GM18519 (cell line): ENCODE measurements at regions not wholly inside any gene's neighbourhood (a gene's known extent, or its start where the extent isn't known, plus 50 kb on each side); places are given as distances from the start of the nearest gene placed in this dataset.
"Not testable (repeated sequence)": the region's sequence is repeated elsewhere in the genome, so short reads cannot be mapped to it uniquely, and the experiment has no call there.

Source experiments
- ATAC-seq: cut with Tn5 transposase; IDR thresholded peaks from one replicate; pipeline ENCODE4 v1.9.1; 2021; ENCODE audit warnings: mild to moderate bottlenecking, moderate library complexity; ENCODE audit not compliant: unreplicated experiment, low FRiP score

DNA sequence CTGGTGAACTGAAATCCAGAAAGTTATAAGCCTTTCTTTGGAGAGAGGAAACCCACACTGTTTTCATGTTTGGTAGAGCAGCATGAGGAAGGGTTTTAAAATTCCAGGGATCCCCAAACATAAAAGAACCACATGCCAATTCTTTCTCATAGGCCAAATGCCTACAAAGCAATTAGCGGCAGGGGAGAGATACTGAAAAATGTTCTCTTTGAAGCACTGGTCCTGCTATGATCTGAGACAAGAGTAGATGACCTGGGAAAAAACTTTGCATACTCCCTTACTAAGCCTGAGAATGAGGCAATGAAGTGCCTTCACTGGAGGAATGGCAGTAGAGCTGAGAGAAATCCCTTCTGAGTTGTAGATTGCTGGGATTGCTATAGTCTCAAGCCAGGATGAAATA is 1261.7 kb downstream of the DSC3 start:
- ATAC-seq, result no peak

DNA sequence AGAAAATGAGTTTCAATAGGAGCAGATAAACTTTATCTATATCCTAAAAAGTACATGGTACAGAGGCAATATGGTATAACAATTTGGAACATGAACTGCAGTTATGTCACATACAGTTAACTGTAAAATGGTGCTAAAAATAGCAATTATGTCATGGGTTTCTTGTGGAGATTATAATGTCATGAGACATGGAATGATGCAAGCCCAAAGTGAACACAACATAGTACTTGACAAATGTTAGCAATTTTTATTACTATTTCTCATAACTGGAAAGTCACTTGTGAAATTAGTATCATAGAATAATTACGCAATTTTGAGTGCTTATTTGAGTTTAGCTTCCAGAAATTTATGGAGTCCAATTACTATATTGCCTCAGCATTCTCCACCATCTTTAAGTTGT is 1263.4 kb downstream of the DSC3 start:
- ATAC-seq, result no peak

DNA sequence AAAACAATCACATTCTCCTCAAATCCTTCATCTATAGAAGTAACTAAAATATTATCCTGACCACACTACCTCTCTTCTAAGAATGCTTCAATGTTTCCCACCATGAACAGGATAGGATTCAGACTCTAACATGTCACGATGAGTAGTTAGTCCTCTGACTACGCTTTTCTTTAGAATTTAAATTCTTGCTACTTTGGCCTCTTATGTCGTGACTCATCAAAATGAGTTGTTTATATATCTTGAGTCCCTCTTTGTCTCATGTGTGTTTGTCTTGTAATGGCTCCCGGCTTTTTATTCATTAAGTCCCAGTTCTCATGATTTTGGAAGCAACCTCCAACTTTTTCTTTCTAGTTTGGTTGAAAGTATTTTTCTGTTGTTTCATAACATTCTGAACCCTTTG is 1289.2 kb downstream of the DSC3 start:
- no peak for ATAC-seq

DNA sequence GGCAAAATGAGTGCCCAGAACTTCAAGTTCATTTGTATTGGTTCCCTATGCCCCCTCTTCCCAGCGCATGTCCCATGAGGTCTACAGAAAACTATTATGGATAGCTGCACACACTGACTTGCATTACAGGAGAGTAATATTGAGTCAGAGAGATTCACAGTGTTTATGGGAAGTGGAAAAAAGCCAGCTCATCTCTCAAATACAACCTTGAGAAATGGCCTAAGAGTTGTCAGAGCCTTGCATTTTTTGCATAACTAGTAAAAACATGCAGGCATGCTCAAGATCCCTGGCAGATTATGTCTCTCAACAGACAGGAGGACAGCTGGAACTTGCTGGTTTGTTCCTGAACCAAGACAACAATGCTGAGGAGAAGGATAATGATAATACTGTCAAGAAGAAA is 1292.8 kb downstream of the DSC3 start:
- no peak for ATAC-seq

DNA sequence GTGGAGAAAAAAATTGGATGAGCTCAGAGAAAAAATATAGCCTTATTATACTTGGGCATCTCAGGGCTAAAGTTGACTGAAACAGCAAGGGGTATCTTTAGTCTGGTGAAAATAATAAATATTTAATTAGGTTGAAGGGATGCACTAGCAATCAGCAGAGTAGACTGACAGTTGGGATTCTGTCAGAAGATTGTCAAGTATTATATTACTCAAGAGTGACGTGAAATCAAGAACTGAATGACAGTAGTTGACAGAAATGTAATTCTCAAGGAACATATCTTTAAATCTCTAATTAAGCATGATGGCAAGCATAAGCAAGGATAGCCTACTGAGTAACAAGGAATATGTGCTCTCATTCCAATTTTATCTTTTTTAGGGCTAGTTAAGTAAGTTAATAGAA is 1301.1 kb downstream of the DSC3 start:
- no peak for ATAC-seq

DNA sequence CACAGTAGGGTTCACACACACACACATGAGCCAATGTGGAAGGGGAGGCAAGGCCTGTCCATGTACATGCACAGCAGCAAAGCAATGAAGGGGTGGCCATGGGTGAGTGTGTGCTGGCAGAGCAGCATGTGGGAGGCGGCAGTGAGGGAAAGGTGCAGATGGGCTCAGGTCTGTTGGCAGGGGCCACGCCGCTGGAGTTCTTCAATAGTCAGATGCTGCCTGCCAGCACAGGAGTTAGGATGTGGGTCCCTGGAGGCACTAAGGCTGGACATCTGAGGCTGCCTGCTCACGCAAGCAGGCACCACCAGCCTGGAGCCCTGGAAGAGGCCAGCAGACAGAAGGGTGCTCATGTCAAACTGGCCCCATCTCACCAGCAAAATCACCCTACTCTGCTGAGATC is 1304.9 kb downstream of the DSC3 start:
- no peak for ATAC-seq

DNA sequence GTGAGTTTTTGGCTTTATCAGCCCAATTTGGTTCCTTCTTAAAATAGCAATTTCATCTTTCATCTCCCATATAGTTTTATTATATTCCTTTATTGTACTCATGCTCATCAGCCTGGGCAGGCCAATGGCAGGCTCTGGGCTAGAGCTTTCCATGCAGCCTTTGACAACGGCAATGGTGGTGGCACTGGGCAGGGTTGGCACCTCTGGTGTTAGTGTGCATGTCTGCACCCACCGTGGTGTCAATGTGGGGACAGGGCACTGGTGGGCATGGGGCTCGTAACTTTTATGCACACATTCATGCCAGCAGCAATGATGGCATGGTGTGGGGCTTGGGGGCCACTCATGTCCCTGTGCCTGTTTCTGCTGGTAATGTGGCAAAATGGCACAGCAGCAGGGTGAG is 1305.4 kb downstream of the DSC3 start:
- ATAC-seq, result no peak

DNA sequence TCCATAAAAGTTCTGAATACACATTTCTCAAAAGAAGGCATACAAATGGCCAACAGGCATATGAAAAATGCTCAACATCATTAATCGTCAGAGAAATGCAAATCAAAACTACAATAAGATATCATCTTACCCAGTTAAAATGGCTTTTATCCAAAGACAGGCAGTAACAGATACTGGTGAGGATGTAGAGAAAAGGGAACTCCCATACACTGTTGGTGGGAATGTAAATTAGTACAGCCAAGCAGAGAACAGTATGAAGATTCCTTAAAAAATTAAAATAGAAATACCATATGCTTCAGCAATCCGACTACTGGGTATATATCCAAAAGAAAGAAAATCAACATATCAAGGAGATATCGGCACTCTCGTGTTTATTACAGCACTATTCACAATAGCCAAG is 1312.5 kb downstream of the DSC3 start:
- ATAC-seq, result no peak

DNA sequence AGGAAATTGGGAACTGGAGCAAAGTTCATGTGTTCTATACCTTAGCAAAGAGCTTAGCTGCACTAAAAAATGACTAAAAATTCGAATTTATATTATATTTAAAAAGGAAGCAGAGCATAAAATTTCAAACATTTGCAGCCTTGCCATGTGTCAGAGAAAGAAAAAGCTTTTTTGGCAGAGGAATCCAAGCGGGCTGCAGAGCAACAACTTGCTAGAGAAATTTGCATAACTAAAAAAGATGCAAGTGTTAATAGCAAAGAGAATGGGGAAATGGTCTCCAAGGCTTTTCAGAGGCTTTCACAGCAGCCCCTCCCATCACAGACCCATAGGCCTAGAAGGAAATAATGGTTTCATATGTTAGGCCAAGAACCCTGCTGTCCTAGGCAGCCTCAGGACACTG is 1315.9 kb downstream of the DSC3 start:
- ATAC-seq, result no peak

DNA sequence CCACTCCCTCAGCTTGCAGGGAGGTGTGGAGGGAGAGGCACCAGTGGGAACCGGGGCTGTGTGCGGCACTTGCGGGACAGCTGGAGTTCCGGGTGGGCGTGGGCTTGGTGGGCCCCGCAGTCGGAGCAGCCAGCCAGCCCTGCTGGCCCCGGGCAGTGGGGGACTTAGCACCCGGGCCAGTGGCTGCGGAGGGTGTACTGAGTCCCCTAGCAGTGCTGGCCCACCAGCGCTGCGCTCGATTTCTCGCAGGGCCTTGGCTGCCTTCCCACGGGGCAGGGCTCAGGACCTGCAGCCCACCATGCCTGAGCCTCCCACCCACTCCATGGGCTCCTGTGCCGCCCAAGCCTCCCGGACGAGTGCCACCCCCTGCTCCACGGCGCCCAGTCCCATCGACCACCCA is 1319.1 kb downstream of the DSC3 start:
- not testable (repeated sequence) for ATAC-seq

DNA sequence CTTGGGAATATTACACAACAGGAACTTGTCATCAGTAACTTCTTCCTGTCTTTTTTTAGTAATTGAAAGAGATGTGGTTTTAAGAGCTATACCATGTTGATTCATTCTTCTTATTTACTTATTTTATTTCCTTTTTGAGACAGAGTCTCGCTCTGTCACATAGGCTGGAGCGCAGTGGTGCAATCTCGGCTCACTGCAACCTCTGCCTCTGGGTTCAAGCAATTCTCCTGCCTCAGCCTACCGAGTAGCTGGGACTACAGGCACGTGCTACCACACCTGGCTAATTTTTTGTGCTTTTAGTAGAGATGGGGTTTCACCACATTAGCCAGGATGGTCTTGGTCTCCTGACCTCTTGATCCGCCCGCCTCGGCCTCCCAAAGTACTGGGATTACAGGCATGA is 1326.6 kb downstream of the DSC3 start:
- ATAC-seq, result not testable (repeated sequence)

DNA sequence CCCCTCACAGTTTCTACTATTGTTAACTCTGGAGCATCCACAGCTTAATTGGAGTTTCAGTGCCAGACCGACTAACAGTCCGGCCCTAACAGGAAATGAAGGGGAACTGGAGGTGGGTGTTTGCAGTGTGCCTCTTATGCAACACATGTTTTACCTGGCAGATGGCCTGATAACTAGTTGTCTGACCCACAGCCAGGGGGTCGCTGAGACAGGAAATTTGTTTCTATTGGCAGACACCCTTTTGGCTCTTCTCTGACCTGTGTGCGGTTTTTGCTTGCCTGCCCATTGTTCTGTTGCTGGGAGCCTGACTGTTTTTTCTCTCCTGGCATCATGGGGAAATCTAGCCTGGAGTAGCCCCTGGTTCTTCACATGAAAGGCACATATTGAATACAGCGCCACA is 1329.8 kb downstream of the DSC3 start:
- no peak for ATAC-seq

DNA sequence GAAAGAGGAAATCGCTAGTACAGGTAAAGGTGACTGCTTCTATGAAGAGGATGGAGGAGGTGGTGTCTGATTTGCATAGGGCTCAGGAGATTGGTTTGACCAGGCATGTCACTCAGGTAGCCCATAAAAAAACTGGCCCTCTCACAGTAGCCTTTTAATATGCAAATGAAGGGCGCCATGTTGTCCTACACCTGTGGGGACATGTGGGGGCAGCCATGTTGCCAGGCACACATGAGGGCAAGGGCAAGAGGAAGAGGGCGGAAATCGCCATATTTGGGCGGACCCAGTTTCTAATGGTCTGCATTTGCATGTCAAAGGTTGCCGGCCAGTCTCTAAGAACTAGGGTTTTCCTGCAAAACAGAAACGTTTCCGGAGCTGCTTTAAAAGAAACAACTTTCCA is 1330.6 kb downstream of the DSC3 start:
- ATAC-seq, result no peak

DNA sequence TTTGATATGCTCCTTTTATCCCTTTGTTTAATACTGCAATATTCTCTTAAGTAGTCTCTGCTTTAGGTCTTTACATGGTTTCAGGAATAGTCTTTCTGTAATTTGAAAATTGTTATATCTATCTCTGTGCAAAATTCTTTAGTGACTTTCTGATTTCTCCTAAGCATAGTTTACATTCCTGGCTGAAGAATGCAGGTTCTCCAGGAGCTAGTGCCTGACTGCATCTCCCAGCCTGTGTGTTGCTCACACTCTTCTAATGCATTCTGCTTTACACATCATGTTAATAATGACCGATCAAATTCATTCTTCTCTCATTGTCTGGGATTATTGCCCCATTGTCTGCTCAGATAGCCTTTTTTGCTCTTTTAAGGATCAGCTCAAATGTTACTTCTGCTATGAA is 1349.2 kb downstream of the DSC3 start:
- no peak for ATAC-seq

DNA sequence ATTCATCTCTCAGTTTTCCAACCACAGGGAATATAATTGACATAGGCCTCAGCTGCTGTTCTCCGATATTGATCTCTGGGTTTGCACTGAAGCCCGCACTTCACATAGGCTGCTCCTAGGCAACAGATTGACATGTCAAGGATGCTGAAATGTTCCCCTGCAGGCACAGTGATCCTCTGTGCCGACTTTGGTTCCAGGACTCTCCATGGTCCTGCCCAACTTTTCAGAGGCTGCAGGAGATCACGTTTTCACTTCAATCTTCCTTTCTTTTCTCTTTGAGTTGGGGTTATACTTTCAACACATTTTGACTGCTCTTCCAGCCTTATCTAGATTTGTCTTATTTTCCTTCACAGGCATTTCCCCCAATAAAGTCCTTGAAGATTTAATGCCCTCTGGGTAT is 1361.0 kb downstream of the DSC3 start:
- no peak for ATAC-seq

DNA sequence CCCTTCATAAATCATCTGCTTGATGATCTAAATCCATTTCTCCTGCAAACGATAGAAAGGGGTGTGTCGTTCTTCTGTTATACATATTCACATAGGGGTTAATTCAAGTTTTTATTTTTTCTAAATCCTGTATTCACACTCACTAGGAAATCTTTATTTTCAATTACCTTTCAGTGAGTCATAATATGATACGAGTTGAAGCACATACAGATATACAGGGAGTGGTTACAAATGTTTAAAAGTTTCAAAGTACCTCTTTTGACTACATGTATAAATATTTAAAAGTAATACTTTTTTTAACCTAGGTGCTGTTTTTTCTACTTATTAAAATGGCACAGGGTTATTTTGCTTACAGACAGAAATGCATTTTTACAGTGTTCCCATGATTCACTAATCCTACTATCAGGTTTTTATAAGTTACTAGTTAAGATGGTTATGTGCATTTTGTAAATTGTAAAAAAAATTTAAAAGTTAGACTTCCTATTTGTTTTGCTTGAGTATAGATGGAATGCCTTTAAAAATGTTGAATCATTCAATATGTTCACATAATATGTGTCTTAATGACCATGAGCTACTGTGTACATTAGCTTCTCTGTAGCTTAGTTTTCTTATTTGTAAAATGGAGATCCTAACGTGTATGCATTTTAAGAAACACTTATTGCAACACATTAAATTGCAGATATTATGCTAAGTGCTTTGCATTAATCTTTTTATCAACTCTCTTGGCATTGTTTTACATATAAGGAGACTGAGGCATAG is 1378.1 kb downstream of the DSC3 start:
- ATAC-seq, result no peak

DNA sequence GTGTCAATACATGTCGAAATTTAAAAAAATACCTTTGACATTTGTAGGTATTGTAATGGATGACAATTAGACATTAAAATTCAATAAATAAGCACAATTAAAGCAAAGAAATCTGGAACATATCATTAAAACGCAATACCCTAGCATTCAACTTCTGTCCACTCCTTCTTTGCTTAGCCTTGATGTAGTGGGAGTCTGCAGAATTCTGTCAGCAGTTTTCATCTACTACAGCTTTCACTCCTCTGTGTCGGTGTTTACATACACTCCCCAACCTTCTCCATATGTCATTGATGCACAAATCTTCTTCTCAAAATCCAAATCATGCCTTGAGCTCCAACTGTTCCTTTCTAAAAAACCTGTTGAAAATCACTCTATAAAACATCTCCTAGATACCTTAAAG is 1380.6 kb downstream of the DSC3 start:
- ATAC-seq, result no peak

DNA sequence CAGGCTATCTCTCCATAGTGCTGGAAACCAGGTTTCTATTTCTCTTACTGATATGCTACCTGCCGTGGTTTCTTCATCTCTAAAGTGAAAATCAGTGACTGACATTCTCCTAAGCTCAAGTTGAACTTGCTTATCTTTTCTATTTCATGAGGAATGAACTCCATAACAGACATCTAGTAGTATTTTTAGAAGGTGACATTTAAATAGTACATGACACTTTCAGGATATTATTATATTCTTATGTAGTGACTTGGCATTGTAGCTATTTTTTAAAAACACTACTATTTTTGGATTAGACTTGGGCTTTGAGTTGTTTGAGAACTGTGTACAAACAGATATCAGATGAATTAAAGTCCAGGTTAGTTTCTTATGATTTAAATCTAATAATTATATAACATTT is 1381.8 kb downstream of the DSC3 start:
- ATAC-seq, result no peak

DNA sequence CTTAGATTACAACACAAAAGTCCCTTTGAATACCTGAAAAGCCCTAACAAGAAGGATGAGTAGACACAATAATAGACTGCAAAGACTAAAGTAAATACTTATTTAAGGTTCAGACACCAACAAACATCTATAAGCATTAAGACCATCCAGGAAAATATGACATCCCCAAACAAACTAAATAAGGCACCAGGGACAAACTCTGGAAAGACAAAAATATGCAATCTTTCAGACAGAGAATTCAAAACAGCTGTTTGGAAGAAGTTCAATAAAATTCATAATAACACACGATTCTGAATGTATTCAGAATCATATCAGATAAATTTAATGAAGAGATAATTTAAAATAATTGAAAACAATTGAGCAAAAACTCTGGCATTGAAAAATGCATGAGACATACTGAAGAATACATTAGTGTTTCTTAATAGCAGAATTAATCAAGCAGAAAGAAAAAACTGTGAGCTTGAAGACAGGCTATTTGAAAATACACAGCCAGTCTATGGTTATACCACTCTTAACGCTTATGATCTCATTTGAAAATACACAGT is 1388.8 kb downstream of the DSC3 start:
- ATAC-seq, result no peak

DNA sequence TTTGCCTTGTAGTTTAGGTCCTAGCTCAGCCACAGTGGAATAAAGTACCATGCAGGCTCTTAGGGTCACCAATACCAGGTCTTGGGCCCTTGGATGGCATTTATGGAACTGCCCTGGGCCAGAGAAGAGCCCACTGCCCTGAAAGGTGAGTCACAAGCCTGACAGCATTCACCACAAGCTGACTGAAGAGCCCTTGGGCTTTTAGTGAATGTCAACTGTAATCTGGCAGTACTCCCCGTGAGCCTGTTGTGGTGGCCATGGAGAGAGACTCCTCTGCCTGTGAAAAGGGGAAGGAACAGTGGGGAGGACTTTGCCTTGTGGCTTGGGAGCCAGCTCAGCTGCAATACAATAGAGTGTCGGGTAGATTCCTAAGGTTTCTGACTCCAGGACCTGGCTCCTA is 1389.7 kb downstream of the DSC3 start:
- no peak for ATAC-seq

DNA sequence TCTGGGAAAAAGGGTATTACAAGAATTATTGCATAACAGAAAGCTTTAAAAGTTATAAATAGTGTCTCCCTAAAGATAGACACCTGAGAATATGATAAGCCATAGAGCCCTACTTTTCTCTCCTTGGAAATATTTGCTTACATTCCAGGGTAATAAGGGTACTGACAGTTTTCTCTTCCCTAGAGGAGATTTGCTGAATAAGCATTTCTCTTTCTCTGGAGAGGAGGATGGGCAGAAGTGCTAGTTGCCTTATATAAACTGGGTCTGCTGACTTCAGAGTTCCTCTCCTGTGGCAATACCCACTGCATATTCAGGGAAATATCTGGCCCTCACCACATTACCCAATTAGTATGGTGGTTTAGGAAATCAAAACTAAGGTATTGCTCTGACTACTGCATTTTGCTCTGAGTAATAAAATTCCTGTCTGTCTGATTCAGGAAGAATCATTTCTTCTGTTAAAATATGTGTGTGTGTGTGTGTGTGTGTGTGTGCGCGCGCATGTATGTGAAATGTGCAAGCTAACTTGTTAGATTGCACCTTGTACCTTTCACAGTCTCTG is 1391.3 kb downstream of the DSC3 start:
- ATAC-seq, result no peak

DNA sequence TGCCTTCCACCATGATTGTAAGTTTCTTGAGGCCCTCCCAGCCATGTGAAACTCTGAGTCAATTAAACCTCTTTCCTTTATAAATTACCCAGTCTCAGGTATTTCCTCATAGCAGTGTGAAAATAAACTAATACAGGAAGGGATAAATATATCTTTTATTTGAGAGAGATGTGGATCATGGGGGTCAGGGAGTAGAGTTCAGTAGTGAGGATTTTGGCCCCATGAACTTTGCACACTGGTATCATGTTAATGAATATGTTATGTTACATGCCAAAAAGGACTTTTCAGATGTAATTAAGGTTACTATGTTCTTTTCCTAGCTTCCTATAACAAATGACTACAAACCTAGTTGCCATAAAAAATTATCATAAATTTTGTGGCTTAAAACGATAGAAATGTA is 1393.7 kb downstream of the DSC3 start:
- ATAC-seq, result no peak
